ENCODE measurements at regions not wholly inside any gene's neighbourhood (a gene's known extent, or its start where the extent isn't known, plus 50 kb on each side); places are given as distances from the start of the nearest gene placed in this dataset.

DNA sequence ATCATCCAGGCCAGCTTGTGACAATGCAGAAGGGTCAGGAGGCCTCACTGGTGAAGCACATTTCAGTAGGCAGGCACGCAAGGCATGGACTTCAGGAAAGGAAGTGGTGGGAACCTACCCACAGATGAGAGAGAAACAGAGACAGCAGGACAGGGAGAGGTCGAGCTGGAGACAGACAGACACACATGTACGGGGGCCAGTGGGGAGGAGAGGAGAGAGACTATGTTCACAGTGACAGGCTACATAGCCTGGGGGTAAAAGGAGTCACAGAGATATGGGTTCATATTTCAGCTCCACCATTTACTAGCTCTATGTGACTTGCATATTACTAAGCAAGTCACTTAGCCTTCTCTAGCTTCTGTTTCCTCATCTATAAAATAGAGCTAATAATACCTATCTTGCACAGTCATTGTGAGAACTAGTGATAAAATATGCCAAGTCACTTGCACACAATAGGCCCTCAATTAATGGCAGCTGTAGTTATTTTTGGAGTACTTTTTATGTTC lies 91.1 kb upstream of the FUT8 start:
- TF ChIP-seq, protein P1, sequence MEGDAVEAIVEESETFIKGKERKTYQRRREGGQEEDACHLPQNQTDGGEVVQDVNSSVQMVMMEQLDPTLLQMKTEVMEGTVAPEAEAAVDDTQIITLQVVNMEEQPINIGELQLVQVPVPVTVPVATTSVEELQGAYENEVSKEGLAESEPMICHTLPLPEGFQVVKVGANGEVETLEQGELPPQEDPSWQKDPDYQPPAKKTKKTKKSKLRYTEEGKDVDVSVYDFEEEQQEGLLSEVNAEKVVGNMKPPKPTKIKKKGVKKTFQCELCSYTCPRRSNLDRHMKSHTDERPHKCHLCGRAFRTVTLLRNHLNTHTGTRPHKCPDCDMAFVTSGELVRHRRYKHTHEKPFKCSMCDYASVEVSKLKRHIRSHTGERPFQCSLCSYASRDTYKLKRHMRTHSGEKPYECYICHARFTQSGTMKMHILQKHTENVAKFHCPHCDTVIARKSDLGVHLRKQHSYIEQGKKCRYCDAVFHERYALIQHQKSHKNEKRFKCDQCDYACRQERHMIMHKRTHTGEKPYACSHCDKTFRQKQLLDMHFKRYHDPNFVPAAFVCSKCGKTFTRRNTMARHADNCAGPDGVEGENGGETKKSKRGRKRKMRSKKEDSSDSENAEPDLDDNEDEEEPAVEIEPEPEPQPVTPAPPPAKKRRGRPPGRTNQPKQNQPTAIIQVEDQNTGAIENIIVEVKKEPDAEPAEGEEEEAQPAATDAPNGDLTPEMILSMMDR (IDR thresholded peaks at IDR 0.05; ENCODE audit: insufficient read depth, low read length, poor library complexity, severe bottlenecking): no peak
- TF ChIP-seq EZH2phosphoT487 (conservative IDR thresholded peaks at IDR 0.05; ENCODE audit: low read length): no peak

Data from SU-DHL-6 (cell line).